Spleen (tissue), 7 donors: ENCODE measurements at regions not wholly inside any gene's neighbourhood (a gene's known extent, or its start where the extent isn't known, plus 50 kb on each side); places are given as distances from the start of the nearest gene placed in this dataset.

Experiments used
- CTCF ChIP-seq, 11 experiments: fragments of 200-600 bp in 7 of 11; fragments of 450-650 bp in 4 of 11; sonication (generic) in 4 of 11; IDR thresholded peaks in 8 of 11; conservative IDR thresholded peaks in 3 of 11; 1 replicate in 7 of 11; 2 replicates in 4 of 11; pipeline versions ENCODE4 v1.4.0 to v1.8.0; 2016 to 2021; ENCODE audit warnings: antibody characterized with exemption in 11 of 11, inconsistent platforms in 4 of 11, mild to moderate bottlenecking in 1 of 11
- POLR2A ChIP-seq, 3 donors: fragments of 450-650 bp; IDR thresholded peaks; one replicate each; pipeline ENCODE4 v1.5.1; 2017; ENCODE audit warnings: antibody characterized with exemption in 3 of 3, mild to moderate bottlenecking in 1 of 3
- POLR2AphosphoS5 ChIP-seq, 3 donors: sonication (generic); formaldehyde crosslinking; IDR thresholded peaks; one replicate each; pipeline ENCODE4 v1.5.1; 2017; ENCODE audit warnings: antibody characterized with exemption in 3 of 3
- donor health status: DM: no; HTN: no; CAD: no; lungs with moderate emphysema.
- donor health status: DM: no; HTN: no; CAD: no.
- donor health status: DM: no; HTN: no; CAD: no.

- peak; percentile 20 to 73 (median 62) for TF ChIP-seq CTCF (IDR thresholded peaks at IDR 0.05 in 8 of 11, conservative IDR thresholded peaks at IDR 0.05 in 3 of 11)
- TF ChIP-seq POLR2A (IDR thresholded peaks at IDR 0.05) = no peak
- no peak for TF ChIP-seq POLR2AphosphoS5 (IDR thresholded peaks at IDR 0.05)
Measured at GRCh38 chr19:34096020-34096915, 76.0 kb upstream of the LSM14A start.
